SK-N-DZ (cell line): ENCODE measurements at regions not wholly inside any gene's neighbourhood (a gene's known extent, or its start where the extent isn't known, plus 50 kb on each side); places are given as distances from the start of the nearest gene placed in this dataset.
"Not testable (repeated sequence)": the region's sequence is repeated elsewhere in the genome, so short reads cannot be mapped to it uniquely, and the experiment has no call there.

Source experiments
- DNase-seq: peaks from one replicate; pipeline ENCODE4 v3.0.0-alpha.2; 2015; ENCODE audit warnings: low spot score

DNA sequence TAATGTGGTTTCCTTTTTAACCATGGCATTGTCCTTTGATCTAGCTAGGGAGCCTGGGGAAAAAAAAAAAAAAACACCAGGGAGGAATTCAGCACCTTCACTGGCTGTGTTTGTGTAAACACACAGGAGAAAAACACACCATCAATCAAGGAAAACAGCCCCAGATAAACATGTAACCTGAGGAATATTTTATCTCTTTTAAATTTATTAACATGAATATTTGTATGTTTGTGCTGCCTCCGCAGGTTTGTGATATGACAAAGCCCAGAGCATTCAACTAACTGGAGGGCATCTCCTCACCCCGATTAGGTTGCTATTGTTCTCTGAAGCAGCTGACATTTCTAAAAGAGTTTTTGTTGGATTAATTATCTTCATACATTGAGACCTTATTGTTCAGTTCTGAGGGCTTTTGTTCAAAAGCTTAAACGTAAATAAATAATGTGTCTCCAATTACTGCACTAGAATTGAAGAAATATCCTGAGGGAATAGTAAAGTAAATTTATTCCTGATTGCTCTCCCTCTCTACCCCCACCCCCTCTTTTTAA lies 89.4 kb upstream of the SEMA3E start:
- no peak for DNase-seq

DNA sequence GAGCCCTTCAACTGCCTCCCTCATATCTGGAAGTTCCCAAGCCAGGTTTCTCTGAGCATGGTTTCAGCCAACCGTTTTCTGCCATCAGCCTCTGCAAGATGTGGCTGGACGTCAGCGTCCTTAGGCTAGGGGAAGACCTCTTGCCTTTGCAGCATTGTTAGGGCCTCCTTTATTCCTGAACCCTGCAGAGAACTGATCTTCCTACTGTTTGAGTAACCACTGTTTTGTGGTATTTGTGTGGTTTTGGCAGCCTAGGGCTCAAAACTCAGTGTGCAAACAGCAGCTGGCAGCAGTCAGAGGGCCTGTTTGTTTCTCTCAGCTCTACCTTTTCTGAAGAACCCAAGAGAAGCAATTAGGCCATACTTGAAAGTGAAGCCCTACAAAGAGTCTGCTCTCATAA lies 83.4 kb upstream of the SEMA3E start:
- DNase-seq = no peak

DNA sequence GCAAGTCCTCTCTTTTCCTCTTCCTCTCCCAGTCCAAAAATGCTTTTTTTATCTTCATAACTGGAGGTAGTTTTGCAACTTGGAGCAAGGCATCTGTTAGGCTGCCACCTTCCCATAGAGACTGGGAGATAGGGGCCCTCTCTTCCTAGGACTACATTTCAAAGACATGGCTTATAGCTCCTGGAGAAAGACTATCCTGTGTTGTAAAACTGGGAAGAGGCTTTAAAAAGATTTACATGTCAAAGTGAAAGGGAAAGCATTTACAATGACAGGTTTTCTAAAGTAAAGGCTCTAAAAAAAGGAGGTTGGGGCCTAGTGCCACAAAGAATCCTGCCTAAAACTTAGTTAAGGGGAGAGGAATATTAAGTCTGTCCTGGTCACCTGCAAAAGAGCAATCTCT lies 82.2 kb upstream of the SEMA3E start:
- DNase-seq = no peak

DNA sequence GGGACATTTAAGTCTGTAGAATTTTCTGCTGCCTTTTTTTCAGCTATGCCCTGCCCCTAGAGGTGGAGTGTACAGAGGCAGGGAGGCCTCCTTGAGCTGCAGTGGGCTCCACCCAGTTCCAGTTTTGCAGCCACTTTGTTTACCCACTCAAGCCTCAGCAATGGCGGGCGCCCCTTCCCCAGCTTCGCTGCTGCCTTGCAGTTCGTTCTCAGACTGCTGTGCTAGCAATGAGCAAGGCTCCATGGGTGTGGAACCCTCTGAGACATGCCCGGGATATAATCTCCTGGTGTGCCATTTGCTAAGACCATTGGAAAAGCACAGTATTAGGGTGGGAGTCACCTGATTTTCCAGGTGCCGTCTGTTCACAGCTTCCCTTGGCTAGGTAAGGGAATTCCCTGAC lies 68.0 kb upstream of the SEMA3E start:
- DNase-seq = not testable (repeated sequence)

DNA sequence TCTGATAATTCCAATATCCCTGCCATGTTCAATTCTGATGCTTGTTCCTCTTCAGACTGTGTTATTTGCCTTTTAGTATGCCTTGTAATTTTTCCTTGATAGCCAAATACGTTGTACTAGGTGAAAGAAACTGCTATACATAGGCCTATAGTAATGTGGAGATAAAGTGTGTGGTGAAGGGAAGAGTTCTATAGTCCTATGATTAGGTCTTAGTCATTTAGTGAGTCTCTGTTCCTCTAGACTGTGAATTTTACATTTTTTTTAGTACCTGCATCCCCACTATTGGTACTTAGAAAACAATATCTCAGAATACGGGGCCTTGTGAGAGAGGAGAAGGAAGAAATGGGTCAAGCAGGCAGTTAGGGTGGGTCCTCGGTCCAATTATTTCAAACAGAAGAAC lies 59.6 kb upstream of the SEMA3E start:
- DNase-seq = no peak

DNA sequence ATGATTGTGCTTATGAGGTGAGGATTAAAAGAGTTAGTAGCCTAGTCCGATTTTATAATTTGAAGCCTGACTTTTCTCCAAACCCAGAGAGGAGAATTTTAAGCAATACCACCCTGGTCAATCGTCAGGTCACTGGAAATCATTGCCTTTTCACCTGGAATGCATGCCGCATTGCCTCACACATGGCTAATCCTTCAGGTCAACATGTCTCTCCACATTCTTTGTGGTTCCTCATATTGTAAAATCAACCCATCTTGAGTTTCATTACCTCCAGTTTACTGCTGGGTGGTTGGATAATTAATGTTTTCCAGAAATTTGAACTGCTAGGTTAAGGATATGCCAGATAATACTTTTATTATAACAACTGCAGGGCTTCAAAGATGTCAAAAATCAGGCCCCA lies 55.6 kb upstream of the SEMA3E start:
- no peak for DNase-seq

DNA sequence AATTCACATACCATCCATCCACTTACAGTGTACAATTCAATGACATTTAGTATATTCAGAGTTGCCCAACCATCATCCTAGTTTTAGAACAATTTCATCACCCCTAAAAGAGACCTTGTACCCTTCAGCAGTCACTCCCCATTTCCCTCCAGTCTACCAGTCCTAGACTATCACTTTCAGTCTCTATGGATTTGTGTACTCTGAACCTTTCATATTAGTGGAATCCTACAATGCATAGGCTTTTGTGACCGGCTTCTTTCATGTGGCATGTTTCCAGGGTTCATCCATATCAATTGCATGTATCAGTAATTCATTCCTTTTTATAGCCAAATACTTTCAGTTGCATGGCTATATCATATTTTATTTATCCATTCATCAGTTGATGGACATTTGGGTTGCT lies 53.5 kb upstream of the SEMA3E start:
- no peak for DNase-seq

DNA sequence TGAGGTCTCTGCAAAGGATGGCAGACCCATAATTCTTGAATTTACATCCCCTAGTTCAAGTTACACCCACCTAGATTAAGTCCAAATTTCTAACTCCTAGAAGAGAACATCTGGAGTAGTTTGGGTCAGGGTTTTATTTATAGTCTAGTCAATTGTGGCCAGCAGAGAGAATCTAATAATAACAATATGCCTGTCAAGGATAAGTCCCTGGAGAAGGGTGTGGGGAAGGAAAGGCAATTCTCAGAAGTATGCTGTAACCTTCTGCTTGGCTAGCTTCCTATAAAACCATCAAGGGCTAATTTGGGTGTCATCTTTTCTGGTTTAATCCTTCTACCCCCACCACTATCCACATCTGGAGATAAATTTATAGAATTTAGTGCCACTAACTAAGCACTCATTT lies 52.8 kb upstream of the SEMA3E start:
- DNase-seq = no peak
